HFF-Myc (cell line): ENCODE measurements at regions not wholly inside any gene's neighbourhood (a gene's known extent, or its start where the extent isn't known, plus 50 kb on each side); places are given as distances from the start of the nearest gene placed in this dataset.

Source experiments
- DNase-seq: peaks from one replicate; pipeline ENCODE4 v3.0.0-alpha.2; 2011; ENCODE audit warnings: low read depth; ENCODE audit errors: extremely low read depth
- H3K4me3 ChIP-seq: replicated peaks from 2 replicates; pipeline ENCODE4 v1.5.1; 2011; ENCODE audit warnings: low read depth, mild to moderate bottlenecking, control low read depth, low read length
- CTCF ChIP-seq: IDR thresholded peaks from 2 replicates; pipeline ENCODE4 v1.5.1; 2012; ENCODE audit warnings: mild to moderate bottlenecking, low read depth, low read length, control low read depth; ENCODE audit errors: missing control alignments

- peak; percentile 85 for DNase-seq
- no peak overlapping the region for H3K4me3 ChIP-seq
- no peak for TF ChIP-seq CTCF
Measured at GRCh38 chr3:99534951-99535704, 103.3 kb upstream of the COL8A1 start.

- peak; percentile 39 for DNase-seq
- H3K4me3 ChIP-seq: no peak overlapping the region
- TF ChIP-seq CTCF: peak; percentile 76
Measured at GRCh38 chr3:99532246-99532645, 106.1 kb upstream of the COL8A1 start.

- H3K4me3 ChIP-seq: no peak overlapping the region
- no peak for TF ChIP-seq CTCF
- DNase-seq: no peak
Measured at GRCh38 chr3:99529265-99529664, 109.1 kb upstream of the COL8A1 start.

- TF ChIP-seq CTCF: no peak
- no peak for DNase-seq
- H3K4me3 ChIP-seq: no peak overlapping the region
Measured at GRCh38 chr3:99526921-99527320, 111.5 kb upstream of the COL8A1 start.

- no peak for TF ChIP-seq CTCF
- no peak overlapping the region for H3K4me3 ChIP-seq
- no peak for DNase-seq
Measured at GRCh38 chr3:99524559-99524958, 113.8 kb upstream of the COL8A1 start.

DNA sequence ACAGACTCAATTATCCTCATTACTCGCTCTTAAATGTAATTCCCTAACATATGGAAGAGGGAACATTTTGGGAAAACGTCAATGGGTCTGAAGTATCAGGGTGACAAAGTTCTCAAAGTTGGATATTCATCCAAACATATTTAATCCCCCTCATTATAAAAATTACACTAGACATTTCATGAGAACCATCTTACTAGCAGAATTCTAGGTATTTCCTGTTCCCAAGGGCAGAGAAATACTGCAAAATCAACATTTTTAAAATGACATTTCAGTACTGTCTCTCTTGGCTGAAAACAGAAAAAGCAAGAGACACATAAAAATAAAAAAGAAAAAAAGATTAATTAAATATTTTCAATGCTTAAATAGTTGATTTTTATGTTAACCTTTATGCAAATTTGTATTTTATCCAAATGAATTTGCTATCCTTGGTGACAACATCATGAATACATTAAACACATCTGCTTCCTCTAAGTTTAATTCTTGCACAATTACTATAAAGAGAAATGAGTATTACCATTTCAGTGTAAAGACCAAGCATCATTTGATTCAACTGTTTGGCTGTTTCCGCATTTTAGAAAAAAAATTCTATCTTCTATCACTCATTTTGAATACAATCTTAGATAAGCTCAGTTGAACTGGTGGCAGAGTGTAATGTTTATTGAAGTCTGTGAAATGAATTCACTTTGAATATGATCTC lies 114.8 kb upstream of the COL8A1 start:
- no peak for TF ChIP-seq CTCF
- DNase-seq: no peak
- no peak overlapping the region for H3K4me3 ChIP-seq
